ENCODE measurements at regions not wholly inside any gene's neighbourhood (a gene's known extent, or its start where the extent isn't known, plus 50 kb on each side); places are given as distances from the start of the nearest gene placed in this dataset.

- no peaks in the 10 kb centered on the region for H3K27me3 ChIP-seq
- peaks cover 3 to 28% (median 11%) of the 10 kb centered on the region in 9 donors for H3K4me1 ChIP-seq
- TF ChIP-seq, protein P1, sequence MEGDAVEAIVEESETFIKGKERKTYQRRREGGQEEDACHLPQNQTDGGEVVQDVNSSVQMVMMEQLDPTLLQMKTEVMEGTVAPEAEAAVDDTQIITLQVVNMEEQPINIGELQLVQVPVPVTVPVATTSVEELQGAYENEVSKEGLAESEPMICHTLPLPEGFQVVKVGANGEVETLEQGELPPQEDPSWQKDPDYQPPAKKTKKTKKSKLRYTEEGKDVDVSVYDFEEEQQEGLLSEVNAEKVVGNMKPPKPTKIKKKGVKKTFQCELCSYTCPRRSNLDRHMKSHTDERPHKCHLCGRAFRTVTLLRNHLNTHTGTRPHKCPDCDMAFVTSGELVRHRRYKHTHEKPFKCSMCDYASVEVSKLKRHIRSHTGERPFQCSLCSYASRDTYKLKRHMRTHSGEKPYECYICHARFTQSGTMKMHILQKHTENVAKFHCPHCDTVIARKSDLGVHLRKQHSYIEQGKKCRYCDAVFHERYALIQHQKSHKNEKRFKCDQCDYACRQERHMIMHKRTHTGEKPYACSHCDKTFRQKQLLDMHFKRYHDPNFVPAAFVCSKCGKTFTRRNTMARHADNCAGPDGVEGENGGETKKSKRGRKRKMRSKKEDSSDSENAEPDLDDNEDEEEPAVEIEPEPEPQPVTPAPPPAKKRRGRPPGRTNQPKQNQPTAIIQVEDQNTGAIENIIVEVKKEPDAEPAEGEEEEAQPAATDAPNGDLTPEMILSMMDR (IDR thresholded peaks at IDR 0.05): peak in 3 of 9 donors; percentile 19 to 28 (median 22)
- H3K36me3 ChIP-seq: no peaks in the 10 kb centered on the region
- peak overlapping the region in 9 of 10 donors; percentile 82 to 97 (median 88) for H3K27ac ChIP-seq
- ATAC-seq: no peak
- 81 to 82% methylated on average over 11 of the region's 11 CpGs for WGBS, 2 donors
- no peak for DNase-seq
- intact Hi-C loops (cut with DNase I): loop anchor here in 9 of 10 donors (2.0 to 10.0 kb wide), 11 partner anchors 85 to 895 kb away; partner anchors contain the start of gene ZMIZ1 (in 2 of the 9)
- peak overlapping the region in 8 of 10 donors; percentile 53 to 70 (median 60) for H3K4me3 ChIP-seq
- peaks cover 0 to 7% (median 0%) of the 10 kb centered on the region in 11 donors for H3K9me3 ChIP-seq
These were observed 268.5 kb downstream of the RPS24 start for GRCh38 chr10:78301891-78302738.

- intact Hi-C loops (cut with DNase I): loop anchor here in 9 of 10 donors (2.0 to 10.0 kb wide), 11 partner anchors 85 to 894 kb away; partner anchors contain the start of gene ZMIZ1 (in 2 of the 9)
These were observed 269.0 kb downstream of the RPS24 start for GRCh38 chr10:78302739-78302988.

GRCh38 chr10:78302989-78303854, 269.6 kb downstream of the RPS24 start:
- Histone ChIP-seq H3K9me3 (peaks cover 0 to 9% (median 0%) of the 10 kb centered on the region in 11 donors), H3K4me3 (peak overlapping the region; percentile 33 to 70 (median 59)), H3K27me3 (no peaks in the 10 kb centered on the region), H3K36me3 (no peaks in the 10 kb centered on the region), H3K27ac (peak overlapping the region; percentile 68 to 97 (median 88)), H3K4me1 (peaks cover 3 to 28% (median 11%) of the 10 kb centered on the region in 9 donors)
- ATAC-seq (peak; percentile 94 to 99 (median 97)), DNase-seq (peak; percentile 93 to 97)
- TF ChIP-seq, protein P1 (IDR thresholded peaks at IDR 0.05): peak; percentile 60 to 78 (median 71)
- 5 to 7% methylated on average over 70 to 81 of the region's 81 CpGs for WGBS, 2 donors
- intact Hi-C loops (cut with DNase I): loop anchor here in 9 of 10 donors (1.0 to 10.0 kb wide), 12 partner anchors 86 to 894 kb away; partner anchors contain the start of gene ZMIZ1 (in 2 of the 9)

More at GRCh38 chr10:78302739-78302988, 269.0 kb downstream of the RPS24 start:
- Histone ChIP-seq H3K4me1 (peaks cover 3 to 28% (median 11%) of the 10 kb centered on the region in 9 donors), H3K9me3 (peaks cover 0 to 8% (median 0%) of the 10 kb centered on the region in 11 donors), H3K4me3 (peak overlapping the region; percentile 33 to 70 (median 59)), H3K27me3 (no peaks in the 10 kb centered on the region), H3K27ac (peak overlapping the region; percentile 68 to 97 (median 88)), H3K36me3 (no peaks in the 10 kb centered on the region)
- TF ChIP-seq, protein P1 (IDR thresholded peaks at IDR 0.05): no peak
- 1 to 9% methylated on average over 3 of the region's 3 CpGs for WGBS, 2 donors
- no peak for DNase-seq
- no peak for ATAC-seq
